CD4-positive, CD25-positive, alpha-beta regulatory T cell (primary cell): ENCODE measurements at regions not wholly inside any gene's neighbourhood (a gene's known extent, or its start where the extent isn't known, plus 50 kb on each side); places are given as distances from the start of the nearest gene placed in this dataset.

ENCODE experiments used
- ATAC-seq, 2 donors: fragments of 150-1000 bp; cut with Tn5 transposase; one replicate each; pipeline ENCODE4 v1.10.0; 2021; ENCODE audit warnings: low read depth in 2 of 2, moderate number of reproducible peaks in 2 of 2, moderate library complexity in 1 of 2
- DNase-seq, 3 donors: peaks; one replicate each; pipeline versions ENCODE4 v3.0.0 to v3.0.0-alpha.2; 2012 to 2022; ENCODE audit warnings: mixed read lengths in 1 of 3
- H3K27ac ChIP-seq: one replicate; pipeline ENCODE4 v1.7.0; 2013; ENCODE audit warnings: mild to moderate bottlenecking, low read length; ENCODE audit not compliant: insufficient read depth, poor library complexity, severe bottlenecking
- H3K27me3 ChIP-seq: one replicate; pipeline ENCODE4 v1.7.0; 2013; ENCODE audit warnings: low read length; ENCODE audit not compliant: control insufficient read depth, insufficient read depth
- H3K36me3 ChIP-seq: one replicate; pipeline ENCODE4 v1.7.0; 2013; ENCODE audit warnings: mild to moderate bottlenecking, low read length, moderate library complexity; ENCODE audit not compliant: control insufficient read depth, insufficient read depth
- H3K4me1 ChIP-seq: 2 replicates; pipeline ENCODE4 v1.7.0; 2013; ENCODE audit warnings: mild to moderate bottlenecking, low read length; ENCODE audit not compliant: insufficient read depth, control insufficient read depth, poor library complexity, severe bottlenecking
- H3K4me3 ChIP-seq: one replicate; pipeline ENCODE4 v1.7.0; 2013; ENCODE audit warnings: low read depth, mild to moderate bottlenecking, low read length, moderate library complexity
- H3K9me3 ChIP-seq, 2 experiments: 1 replicate in 1 of 2; 2 replicates in 1 of 2; pipeline ENCODE4 v1.7.0; 2013; ENCODE audit warnings: low read length in 2 of 2, mild to moderate bottlenecking in 1 of 2, moderate library complexity in 1 of 2; ENCODE audit not compliant: control insufficient read depth in 2 of 2
- H3K27ac Mint-ChIP-seq, 3 donors: one replicate each; pipeline ENCODE4 v1.8.0; 2020 to 2022; ENCODE audit warnings: mild to moderate bottlenecking in 3 of 3, mixed read lengths in 3 of 3, moderate library complexity in 2 of 3
- H3K27me3 Mint-ChIP-seq: one replicate; pipeline ENCODE4 v1.8.0; 2022; ENCODE audit warnings: mild to moderate bottlenecking, mixed read lengths
- H3K36me3 Mint-ChIP-seq: one replicate; pipeline ENCODE4 v1.8.0; 2020; ENCODE audit warnings: mixed read lengths
- H3K4me1 Mint-ChIP-seq, 4 donors: one replicate each; pipeline ENCODE4 v1.8.0; 2020 to 2022; ENCODE audit warnings: mixed read lengths in 4 of 4, mild to moderate bottlenecking in 1 of 4
- H3K4me3 Mint-ChIP-seq, 4 donors: one replicate each; pipeline ENCODE4 v1.8.0; 2020 to 2022; ENCODE audit warnings: mild to moderate bottlenecking in 4 of 4, mixed read lengths in 4 of 4, moderate library complexity in 3 of 4
- H3K9me3 Mint-ChIP-seq, 7 donors: one replicate each; pipeline ENCODE4 v1.8.0; 2020 to 2022; ENCODE audit warnings: mixed read lengths in 7 of 7, mild to moderate bottlenecking in 3 of 7, moderate library complexity in 2 of 7

DNA sequence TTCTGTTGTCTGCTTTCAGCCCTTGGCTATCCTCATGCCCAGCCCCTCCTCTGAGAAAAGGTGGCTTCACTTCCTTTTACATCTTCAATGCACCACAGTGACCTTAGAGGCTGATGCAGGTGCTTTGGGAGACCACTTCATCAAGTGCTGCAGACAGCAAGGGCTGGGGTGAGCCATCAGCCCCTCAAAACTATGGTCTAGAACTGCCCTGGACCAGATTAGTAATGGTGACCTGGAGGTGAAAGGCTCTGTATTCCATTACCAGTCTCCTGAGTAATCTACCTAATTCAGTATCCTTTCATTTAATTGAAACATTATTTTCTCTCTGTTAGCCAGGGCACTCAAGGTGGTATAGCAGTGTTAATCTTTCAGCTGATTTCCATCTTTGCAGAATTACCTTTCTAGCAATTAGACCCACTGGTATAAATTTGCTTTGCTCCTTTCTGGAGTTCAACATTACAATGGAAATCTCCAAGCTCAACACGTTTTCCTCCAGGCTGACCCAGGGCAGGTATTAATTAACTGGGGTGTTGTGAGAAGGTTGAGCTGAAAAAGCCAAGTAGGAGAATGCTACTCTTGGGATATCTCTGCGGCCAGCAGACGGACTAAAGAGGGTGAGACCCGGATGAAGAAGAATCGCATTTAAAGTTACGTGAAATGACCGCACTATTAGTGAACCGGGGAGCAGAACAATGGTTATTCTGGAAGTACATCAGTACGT, 469.0 kb downstream of the MEIS1 start:
- DNase-seq (no peak), ATAC-seq (no peak)

DNA sequence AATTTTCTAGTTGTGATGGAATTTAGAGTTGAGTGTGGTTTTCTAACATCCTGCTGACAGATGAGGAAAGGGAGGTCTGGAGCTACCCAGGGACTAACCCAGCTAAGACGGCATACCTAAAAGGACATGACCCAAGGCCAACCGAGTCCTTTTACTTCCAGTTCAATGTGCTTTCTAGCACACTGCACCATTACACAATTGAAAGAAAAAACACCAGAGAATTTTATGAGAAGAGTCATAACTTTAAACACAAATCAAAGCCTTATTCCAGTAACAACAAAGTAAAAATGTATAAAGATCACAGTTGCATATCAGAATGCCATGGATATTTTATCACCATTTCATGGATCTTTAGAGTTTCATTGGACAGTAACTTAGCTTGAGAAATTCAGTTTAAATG, 480.3 kb downstream of the MEIS1 start:
- Mint-ChIP-seq H3K36me3 (no peaks in the 10 kb centered on the region), H3K27ac (no peak overlapping the region), H3K27me3 (no peaks in the 10 kb centered on the region), H3K4me1 (no peaks in the 10 kb centered on the region), H3K4me3 (no peak overlapping the region), H3K9me3 (peaks cover 0 to 9% (median 2%) of the 10 kb centered on the region in 7 donors)
- H3K4me1 ChIP-seq, result no peaks in the 10 kb centered on the region
- H3K27ac ChIP-seq, result no peak overlapping the region
- DNase-seq (no peak), ATAC-seq (no peak)
- H3K4me3 ChIP-seq, result no peak overlapping the region
- no peaks in the 10 kb centered on the region for H3K27me3 ChIP-seq
- no peaks in the 10 kb centered on the region for H3K36me3 ChIP-seq
- no peaks in the 10 kb centered on the region for H3K9me3 ChIP-seq

More for the DNA sequence above, 469.0 kb downstream of the MEIS1 start:
- no peaks in the 10 kb centered on the region for H3K36me3 Mint-ChIP-seq
- Histone ChIP-seq H3K4me1 (no peaks in the 10 kb centered on the region), H3K9me3 (no peaks in the 10 kb centered on the region), H3K27me3 (no peaks in the 10 kb centered on the region), H3K36me3 (no peaks in the 10 kb centered on the region), H3K4me3 (no peak overlapping the region), H3K27ac (no peak overlapping the region)
- no peaks in the 10 kb centered on the region for H3K27me3 Mint-ChIP-seq
- H3K27ac Mint-ChIP-seq, result no peak overlapping the region
- H3K4me1 Mint-ChIP-seq, result no peaks in the 10 kb centered on the region
- no peak overlapping the region for H3K4me3 Mint-ChIP-seq
- peaks cover 0 to 16% (median 2%) of the 10 kb centered on the region in 7 donors for H3K9me3 Mint-ChIP-seq

DNA sequence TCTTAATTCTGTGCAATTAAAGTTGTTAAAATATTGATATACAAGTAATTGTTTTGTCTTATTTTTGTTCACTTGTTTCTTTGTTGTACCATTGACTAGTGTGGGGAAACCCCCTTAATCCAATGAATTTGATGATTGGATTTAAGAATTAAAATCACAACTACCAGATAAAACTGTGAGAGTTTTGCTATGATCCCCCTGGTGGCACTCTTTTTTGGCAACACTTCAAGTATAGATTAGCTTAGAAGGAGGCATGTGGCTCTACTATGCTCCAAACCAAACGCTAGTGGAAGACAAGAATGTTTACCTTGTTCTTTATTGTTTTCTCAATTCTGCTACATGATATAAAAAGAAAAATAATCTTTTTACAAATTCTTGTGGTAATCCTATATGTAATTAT, 477.8 kb upstream of the ETAA1 start:
- Mint-ChIP-seq H3K36me3 (no peaks in the 10 kb centered on the region), H3K4me1 (no peaks in the 10 kb centered on the region), H3K9me3 (peaks cover 0 to 7% (median 0%) of the 10 kb centered on the region in 7 donors), H3K27me3 (no peaks in the 10 kb centered on the region), H3K27ac (no peak overlapping the region), H3K4me3 (no peak overlapping the region)
- Histone ChIP-seq H3K4me1 (no peaks in the 10 kb centered on the region), H3K27ac (no peak overlapping the region), H3K9me3 (no peaks in the 10 kb centered on the region), H3K27me3 (no peaks in the 10 kb centered on the region), H3K4me3 (no peak overlapping the region), H3K36me3 (no peaks in the 10 kb centered on the region)
- ATAC-seq (no peak), DNase-seq (no peak)

DNA sequence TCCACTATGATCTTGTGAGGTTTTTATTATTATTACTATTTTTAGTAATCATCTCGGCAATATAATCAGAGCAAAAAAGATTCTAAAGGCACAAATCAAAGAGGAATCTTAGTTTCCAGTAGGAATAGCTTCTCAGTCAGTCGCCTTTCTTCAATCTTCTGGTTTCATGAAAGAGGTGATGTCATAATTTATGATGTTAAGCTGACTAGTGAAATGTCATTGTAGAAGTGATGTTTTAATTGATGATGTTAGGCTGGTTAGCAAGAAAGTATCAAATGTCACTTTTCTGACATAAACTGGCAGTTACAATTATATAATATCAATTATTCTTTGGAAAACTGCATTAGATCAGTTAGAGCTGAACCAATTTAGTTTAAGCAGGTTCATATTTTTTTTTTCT, 476.7 kb upstream of the ETAA1 start:
- no peaks in the 10 kb centered on the region for H3K9me3 ChIP-seq
- Mint-ChIP-seq H3K36me3 (no peaks in the 10 kb centered on the region), H3K9me3 (peaks cover 0 to 8% (median 0%) of the 10 kb centered on the region in 7 donors), H3K4me1 (no peaks in the 10 kb centered on the region), H3K27me3 (no peaks in the 10 kb centered on the region), H3K27ac (no peak overlapping the region), H3K4me3 (no peak overlapping the region)
- no peaks in the 10 kb centered on the region for H3K36me3 ChIP-seq
- H3K27me3 ChIP-seq, result no peaks in the 10 kb centered on the region
- ATAC-seq (no peak), DNase-seq (no peak)
- no peak overlapping the region for H3K4me3 ChIP-seq
- no peaks in the 10 kb centered on the region for H3K4me1 ChIP-seq
- no peak overlapping the region for H3K27ac ChIP-seq

DNA sequence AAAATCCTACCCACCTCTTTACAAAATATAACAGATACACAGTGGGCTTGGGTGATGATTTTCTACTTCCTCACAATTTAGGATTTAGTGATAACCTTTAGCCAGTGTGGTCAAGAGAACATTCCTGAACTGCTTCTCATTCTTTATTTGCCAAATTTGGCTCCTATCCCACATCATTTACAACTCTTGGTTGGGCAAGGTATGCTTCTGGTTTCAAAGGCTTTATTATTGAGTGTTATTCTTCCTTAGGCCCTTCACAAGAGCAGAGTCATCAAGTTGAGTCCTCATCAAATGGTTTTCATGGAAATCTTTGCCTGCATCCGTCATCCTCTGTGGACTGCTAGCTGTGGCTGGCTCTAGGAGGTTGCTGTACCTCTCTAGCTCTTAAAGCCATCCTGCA, 472.0 kb upstream of the ETAA1 start:
- Mint-ChIP-seq H3K4me3 (no peak overlapping the region), H3K27ac (no peak overlapping the region), H3K36me3 (no peaks in the 10 kb centered on the region)

DNA sequence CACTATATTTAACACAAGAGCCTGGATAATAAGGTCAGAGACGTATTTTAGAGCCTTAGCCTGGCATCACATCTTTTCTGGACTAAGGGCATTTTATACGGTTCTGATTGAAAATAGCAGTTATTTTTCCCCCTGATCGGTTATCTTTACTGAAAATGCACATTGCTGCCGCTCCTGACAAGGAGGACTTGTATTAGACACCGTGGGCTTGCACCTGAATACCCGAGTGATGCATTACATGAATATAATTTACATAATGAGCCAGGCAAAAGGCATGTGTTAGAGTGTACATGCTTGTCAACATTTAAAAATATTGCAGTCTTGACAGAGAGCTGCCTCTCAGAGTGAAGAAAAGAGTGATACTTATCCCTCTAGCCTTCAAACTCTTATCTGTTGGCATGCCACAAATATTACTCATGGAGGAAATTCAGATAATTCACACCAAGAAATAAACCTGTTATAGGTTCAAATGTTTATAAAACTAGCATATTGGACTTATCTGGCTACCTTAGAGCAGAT, 470.5 kb upstream of the ETAA1 start:
- Mint-ChIP-seq H3K27me3 (no peaks in the 10 kb centered on the region), H3K27ac (no peak overlapping the region), H3K4me3 (no peak overlapping the region), H3K36me3 (no peaks in the 10 kb centered on the region), H3K4me1 (no peaks in the 10 kb centered on the region), H3K9me3 (peaks cover 0 to 5% (median 0%) of the 10 kb centered on the region in 7 donors)
- H3K27ac ChIP-seq, result no peak overlapping the region
- H3K4me1 ChIP-seq, result no peaks in the 10 kb centered on the region
- H3K27me3 ChIP-seq, result no peaks in the 10 kb centered on the region
- no peaks in the 10 kb centered on the region for H3K36me3 ChIP-seq
- ATAC-seq (no peak), DNase-seq (no peak)
- no peak overlapping the region for H3K4me3 ChIP-seq
- H3K9me3 ChIP-seq, result no peaks in the 10 kb centered on the region

More for the DNA sequence above, 472.0 kb upstream of the ETAA1 start:
- no peaks in the 10 kb centered on the region for H3K36me3 ChIP-seq
- no peaks in the 10 kb centered on the region for H3K4me1 ChIP-seq
- Mint-ChIP-seq H3K27me3 (no peaks in the 10 kb centered on the region), H3K4me1 (no peaks in the 10 kb centered on the region), H3K9me3 (peaks cover 0 to 8% (median 0%) of the 10 kb centered on the region in 7 donors)
- H3K4me3 ChIP-seq, result no peak overlapping the region
- H3K9me3 ChIP-seq, result no peaks in the 10 kb centered on the region
- no peaks in the 10 kb centered on the region for H3K27me3 ChIP-seq
- no peak for DNase-seq
- ATAC-seq, result no peak
- no peak overlapping the region for H3K27ac ChIP-seq

DNA sequence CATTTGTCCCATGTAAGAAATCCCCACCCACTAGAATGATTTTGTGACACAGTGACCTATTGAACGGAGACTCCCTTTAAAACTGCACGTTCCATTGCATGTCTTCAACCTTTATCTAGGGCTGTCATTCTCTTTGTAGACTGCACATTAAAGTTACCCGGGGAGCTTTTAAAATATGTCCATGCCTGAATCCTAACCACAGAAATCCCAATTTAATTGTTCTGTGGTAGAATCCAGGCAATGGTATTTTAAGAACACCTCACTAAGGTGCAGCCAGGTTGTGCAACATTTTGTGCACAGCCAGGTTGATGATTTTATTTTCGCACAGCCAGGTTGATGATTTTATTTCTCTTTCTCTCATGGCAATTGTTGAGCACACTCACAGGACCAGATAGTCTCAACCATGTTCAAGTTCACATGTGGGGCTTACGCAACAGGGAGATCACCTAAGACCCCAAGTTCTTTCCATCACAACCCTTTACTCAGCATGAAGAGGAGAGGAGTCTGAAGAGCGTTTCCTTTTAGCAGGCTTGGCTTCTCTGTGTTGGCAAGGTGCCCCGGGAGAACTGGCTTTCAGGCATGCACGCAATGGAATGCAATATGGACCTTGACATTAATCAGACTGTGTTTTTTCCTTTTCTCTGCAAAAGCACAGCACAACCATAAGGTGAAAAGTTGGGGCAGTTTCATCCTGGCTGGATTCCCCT, 467.3 kb upstream of the ETAA1 start:
- H3K4me3 ChIP-seq, result no peak overlapping the region
- Mint-ChIP-seq H3K4me1 (no peaks in the 10 kb centered on the region), H3K27ac (no peak overlapping the region), H3K36me3 (no peaks in the 10 kb centered on the region), H3K4me3 (no peak overlapping the region), H3K9me3 (peaks cover 0 to 7% (median 0%) of the 10 kb centered on the region in 7 donors), H3K27me3 (no peaks in the 10 kb centered on the region)
- H3K27me3 ChIP-seq, result no peaks in the 10 kb centered on the region
- H3K27ac ChIP-seq, result no peak overlapping the region
- ATAC-seq (no peak), DNase-seq (no peak)
- no peaks in the 10 kb centered on the region for H3K4me1 ChIP-seq
- no peaks in the 10 kb centered on the region for H3K9me3 ChIP-seq
- no peaks in the 10 kb centered on the region for H3K36me3 ChIP-seq
